ENCODE measurements at regions not wholly inside any gene's neighbourhood (a gene's known extent, or its start where the extent isn't known, plus 50 kb on each side); places are given as distances from the start of the nearest gene placed in this dataset.

DNA sequence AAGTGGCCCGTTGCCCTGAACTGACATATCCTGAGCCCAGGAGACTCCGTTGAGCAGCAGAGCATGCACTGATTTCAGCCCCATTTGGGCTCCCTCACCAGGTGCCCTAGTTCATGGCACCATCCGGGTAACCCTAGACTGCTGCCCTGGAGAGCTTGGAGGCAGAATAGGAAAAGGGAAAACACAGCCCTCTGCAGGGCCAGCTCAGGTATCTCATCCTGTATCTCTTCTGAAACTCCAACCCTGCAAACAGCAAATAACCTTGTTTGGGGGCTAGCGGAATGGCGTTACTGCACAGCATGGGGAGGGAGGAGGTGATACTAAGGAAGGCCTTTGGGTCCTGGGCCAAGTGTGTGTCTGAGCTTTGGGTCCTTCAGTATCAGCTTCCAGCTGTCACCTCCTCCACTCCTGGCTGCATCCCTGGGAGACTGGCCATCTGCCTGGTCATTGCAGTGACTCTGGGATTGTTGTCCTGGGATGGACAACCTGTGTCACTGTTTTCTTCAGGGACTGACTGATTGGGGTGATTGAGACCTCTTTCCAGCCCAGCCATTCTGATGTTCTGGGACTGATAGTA is 233.8 kb upstream of the SKOR2 start:
- no peak for DNase-seq (ENCODE audit: low read depth)
- H3K4me3 ChIP-seq (ENCODE audit: low read depth, low read length) = no peak overlapping the region
- TF ChIP-seq, protein P1, sequence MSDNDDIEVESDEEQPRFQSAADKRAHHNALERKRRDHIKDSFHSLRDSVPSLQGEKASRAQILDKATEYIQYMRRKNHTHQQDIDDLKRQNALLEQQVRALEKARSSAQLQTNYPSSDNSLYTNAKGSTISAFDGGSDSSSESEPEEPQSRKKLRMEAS (IDR thresholded peaks at IDR 0.05; ENCODE audit: low read depth, low read length) = no peak
- TF ChIP-seq, protein P2, sequence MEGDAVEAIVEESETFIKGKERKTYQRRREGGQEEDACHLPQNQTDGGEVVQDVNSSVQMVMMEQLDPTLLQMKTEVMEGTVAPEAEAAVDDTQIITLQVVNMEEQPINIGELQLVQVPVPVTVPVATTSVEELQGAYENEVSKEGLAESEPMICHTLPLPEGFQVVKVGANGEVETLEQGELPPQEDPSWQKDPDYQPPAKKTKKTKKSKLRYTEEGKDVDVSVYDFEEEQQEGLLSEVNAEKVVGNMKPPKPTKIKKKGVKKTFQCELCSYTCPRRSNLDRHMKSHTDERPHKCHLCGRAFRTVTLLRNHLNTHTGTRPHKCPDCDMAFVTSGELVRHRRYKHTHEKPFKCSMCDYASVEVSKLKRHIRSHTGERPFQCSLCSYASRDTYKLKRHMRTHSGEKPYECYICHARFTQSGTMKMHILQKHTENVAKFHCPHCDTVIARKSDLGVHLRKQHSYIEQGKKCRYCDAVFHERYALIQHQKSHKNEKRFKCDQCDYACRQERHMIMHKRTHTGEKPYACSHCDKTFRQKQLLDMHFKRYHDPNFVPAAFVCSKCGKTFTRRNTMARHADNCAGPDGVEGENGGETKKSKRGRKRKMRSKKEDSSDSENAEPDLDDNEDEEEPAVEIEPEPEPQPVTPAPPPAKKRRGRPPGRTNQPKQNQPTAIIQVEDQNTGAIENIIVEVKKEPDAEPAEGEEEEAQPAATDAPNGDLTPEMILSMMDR (IDR thresholded peaks at IDR 0.05; ENCODE audit: low read depth, low read length) = no peak

DNA sequence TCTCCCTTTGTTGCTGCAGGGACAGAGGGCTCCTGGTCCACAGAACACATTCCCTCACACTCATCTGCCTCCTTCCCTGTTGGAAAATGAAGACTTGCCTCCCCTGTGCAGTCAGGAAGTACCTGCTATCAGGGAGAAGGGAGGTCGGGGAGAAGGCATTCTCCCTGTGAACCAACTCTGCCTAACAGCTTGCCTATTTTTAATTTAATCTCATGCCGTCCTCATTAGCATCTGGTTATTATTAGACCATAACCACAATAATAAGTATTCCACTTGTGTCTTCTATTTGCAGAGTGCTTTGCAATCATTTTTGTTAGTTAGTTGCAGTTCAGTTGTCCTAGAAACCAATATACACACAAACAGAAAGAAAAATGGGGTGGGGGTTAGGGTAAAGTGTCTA is 232.6 kb upstream of the SKOR2 start:
- TF ChIP-seq, protein P1 (IDR thresholded peaks at IDR 0.05; ENCODE audit: low read depth, low read length) = no peak
- no peak for TF ChIP-seq MYC (IDR thresholded peaks at IDR 0.05; ENCODE audit: low read depth, low read length)
- DNase-seq (ENCODE audit: low read depth) = no peak
- H3K4me3 ChIP-seq (ENCODE audit: low read depth, low read length) = no peak overlapping the region

DNA sequence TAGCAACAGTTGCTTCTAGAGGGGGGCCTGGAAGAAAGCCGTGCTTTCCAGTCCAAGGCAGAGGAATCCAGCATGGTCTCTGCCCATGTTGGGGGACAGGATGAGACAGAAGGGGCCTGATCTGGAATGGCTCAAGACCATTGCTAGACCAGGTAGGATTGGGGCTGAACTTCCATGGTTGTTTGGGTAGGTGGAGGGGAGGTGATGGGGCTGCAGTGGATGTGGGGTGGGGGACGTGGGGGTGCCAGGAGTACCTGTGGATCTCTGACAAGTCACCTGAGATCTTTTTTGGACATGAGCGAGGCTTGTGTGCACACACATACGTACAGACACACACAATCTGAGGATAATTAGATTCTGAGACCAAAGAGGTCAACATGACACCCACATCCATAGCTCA is 228.7 kb upstream of the SKOR2 start:
- no peak overlapping the region for H3K4me3 ChIP-seq (ENCODE audit: low read depth, low read length)
- DNase-seq (ENCODE audit: low read depth) = no peak
- TF ChIP-seq POLR2A (IDR thresholded peaks at IDR 0.05; ENCODE audit: extremely low read depth, insufficient read length) (no peak), MYC (IDR thresholded peaks at IDR 0.05; ENCODE audit: low read depth, low read length) (no peak)
- TF ChIP-seq, protein P2 (IDR thresholded peaks at IDR 0.05; ENCODE audit: low read depth, low read length) = no peak
- TF ChIP-seq, protein P1 (IDR thresholded peaks at IDR 0.05; ENCODE audit: low read depth, low read length) = no peak

DNA sequence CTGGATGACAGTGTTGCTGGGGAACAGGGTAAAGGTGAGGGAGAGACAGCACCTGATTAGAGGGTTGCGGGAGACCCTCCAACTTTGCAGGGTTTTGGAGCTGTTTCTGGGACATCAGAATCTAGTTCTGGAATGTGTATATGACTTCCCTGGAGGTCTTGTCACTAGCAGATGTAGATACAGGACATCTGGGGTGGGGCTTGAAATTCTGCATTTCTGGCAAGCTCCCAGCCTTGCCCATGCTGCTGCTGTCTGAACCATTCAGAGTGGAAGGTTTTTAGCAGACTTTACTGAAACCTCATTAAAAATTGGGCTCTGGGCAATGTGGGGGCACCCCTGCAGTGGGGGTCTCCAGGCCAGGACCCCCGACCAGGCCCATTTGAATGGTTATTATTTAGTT is 220.3 kb upstream of the SKOR2 start:
- DNase-seq (ENCODE audit: low read depth) = no peak
- TF ChIP-seq, protein P2 (IDR thresholded peaks at IDR 0.05; ENCODE audit: low read depth, low read length) = no peak
- no peak for TF ChIP-seq POLR2A (IDR thresholded peaks at IDR 0.05; ENCODE audit: extremely low read depth, insufficient read length)
- TF ChIP-seq, protein P1 (IDR thresholded peaks at IDR 0.05; ENCODE audit: low read depth, low read length) = no peak
- no peak for TF ChIP-seq MYC (IDR thresholded peaks at IDR 0.05; ENCODE audit: low read depth, low read length)
- H3K4me3 ChIP-seq (ENCODE audit: low read depth, low read length) = no peak overlapping the region

DNA sequence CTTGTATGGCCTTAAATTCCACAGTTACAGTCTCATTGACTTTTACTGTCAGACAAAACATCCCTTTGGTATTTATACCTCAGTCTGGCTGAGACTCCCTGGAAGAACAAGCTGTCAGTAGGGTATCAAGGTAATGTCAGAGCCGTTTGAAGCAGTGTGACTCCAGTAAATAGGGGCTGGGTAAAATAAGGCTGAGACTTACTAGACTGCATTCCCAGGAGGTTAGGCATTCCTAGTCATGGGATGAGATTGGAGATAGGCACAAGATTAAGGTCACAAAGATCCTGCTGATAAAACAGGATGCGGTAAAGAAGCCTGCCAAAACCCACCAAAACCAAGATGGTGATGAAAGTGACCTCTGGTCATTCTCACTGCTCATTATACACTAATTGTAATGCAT is 219.5 kb upstream of the SKOR2 start:
- no peak overlapping the region for H3K4me3 ChIP-seq (ENCODE audit: low read depth, low read length)
- TF ChIP-seq, protein P2 (IDR thresholded peaks at IDR 0.05; ENCODE audit: low read depth, low read length) = no peak
- TF ChIP-seq MYC (IDR thresholded peaks at IDR 0.05; ENCODE audit: low read depth, low read length) (no peak), POLR2A (IDR thresholded peaks at IDR 0.05; ENCODE audit: extremely low read depth, insufficient read length) (no peak)
- TF ChIP-seq, protein P1 (IDR thresholded peaks at IDR 0.05; ENCODE audit: low read depth, low read length) = no peak
- no peak for DNase-seq (ENCODE audit: low read depth)

DNA sequence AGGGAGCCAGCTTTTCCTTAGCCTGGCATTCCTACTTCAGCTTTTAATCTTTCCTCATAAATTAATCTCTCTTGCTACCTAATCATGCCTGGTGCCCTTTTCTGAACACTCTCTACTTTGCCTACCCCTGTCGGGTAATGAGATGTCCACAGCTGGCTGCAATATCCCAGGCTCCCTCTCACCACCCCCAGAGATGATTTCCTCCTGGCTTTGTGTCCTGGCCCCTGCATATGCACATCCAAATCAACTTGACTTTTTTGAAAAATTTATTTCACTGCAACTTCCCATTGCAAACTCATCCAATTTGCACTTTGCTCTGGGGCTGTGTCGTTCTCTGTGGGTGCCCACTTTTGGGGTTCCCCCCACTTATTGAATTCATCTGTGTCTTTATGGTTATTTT is 218.1 kb upstream of the SKOR2 start:
- H3K4me3 ChIP-seq (ENCODE audit: low read depth, low read length) = no peak overlapping the region
- no peak for DNase-seq (ENCODE audit: low read depth)
- TF ChIP-seq POLR2A (IDR thresholded peaks at IDR 0.05; ENCODE audit: extremely low read depth, insufficient read length) (no peak), MYC (IDR thresholded peaks at IDR 0.05; ENCODE audit: low read depth, low read length) (no peak)
- TF ChIP-seq, protein P2 (IDR thresholded peaks at IDR 0.05; ENCODE audit: low read depth, low read length) = no peak
- TF ChIP-seq, protein P1 (IDR thresholded peaks at IDR 0.05; ENCODE audit: low read depth, low read length) = no peak
